ENCODE measurements at regions not wholly inside any gene's neighbourhood (a gene's known extent, or its start where the extent isn't known, plus 50 kb on each side); places are given as distances from the start of the nearest gene placed in this dataset.

DNA sequence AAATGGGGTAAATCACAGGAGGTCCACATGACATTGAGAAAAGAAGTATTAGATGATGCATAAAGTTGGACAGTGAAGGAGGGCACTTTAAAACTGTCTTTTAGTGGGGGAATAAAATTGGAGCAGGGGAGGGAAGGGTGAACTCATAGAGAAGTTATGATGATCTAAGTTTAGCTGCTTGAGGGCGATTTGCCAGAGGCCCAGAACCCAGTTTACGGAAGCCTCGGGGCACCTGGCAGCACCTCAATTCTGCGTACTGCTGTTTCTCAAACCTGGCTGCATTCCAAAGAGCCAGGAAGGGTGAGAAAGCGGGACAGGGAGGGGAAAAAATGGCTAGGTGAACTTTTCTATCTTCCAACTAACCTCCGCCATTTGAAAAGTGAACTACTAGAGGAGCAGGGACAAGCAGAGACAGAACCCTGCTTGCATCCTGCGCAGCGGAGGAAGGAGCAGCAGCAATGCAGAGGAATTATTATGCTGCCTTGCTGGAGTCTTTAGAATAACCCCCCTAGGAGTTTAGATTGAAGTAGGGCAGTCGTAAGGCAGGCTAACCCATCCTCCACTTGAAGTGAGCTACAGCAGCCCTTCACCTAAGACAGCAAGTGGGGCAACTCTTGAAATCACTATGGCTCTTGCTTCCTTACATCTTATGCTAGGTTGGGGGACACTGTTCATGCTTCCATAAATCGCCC is 316.8 kb downstream of the BRINP1 start:
- Histone ChIP-seq H3F3A (ENCODE audit: insufficient read depth, low read depth) (no peaks in the 10 kb centered on the region), H4K20me1 (ENCODE audit: insufficient read depth) (no peaks in the 10 kb centered on the region), H3K36me3 (ENCODE audit: low read depth) (no peaks in the 10 kb centered on the region), H3K4me3 (no peak overlapping the region), H3K27me3 (ENCODE audit: insufficient read depth, low read depth) (no peaks in the 10 kb centered on the region), H3K27ac (no peak overlapping the region), H3K79me2 (ENCODE audit: low read depth) (no peaks in the 10 kb centered on the region), H2AFZ (no peak overlapping the region), H3K4me2 (no peak overlapping the region), H3K9me2 (ENCODE audit: insufficient read depth) (no peaks in the 10 kb centered on the region), H3K4me1 (replicated peaks; ENCODE audit: insufficient read depth) (no peaks in the 10 kb centered on the region), H3K9me3 (ENCODE audit: insufficient read depth, low read depth) (no peaks in the 10 kb centered on the region)
- ChIA-PET POLR2A (ENCODE audit: unreplicated experiment) (no interaction called here), CTCF (no interaction called here)
- intact Hi-C loops (cut with micrococcal nuclease; ENCODE audit: unreplicated experiment): no loop called here
- DNase-seq: peak in 1 of 2 experiments; percentile 0
- no peak for TF ChIP-seq EZH2 (IDR thresholded peaks at IDR 0.05; ENCODE audit: low read depth)
- TF ChIP-seq, protein P1, sequence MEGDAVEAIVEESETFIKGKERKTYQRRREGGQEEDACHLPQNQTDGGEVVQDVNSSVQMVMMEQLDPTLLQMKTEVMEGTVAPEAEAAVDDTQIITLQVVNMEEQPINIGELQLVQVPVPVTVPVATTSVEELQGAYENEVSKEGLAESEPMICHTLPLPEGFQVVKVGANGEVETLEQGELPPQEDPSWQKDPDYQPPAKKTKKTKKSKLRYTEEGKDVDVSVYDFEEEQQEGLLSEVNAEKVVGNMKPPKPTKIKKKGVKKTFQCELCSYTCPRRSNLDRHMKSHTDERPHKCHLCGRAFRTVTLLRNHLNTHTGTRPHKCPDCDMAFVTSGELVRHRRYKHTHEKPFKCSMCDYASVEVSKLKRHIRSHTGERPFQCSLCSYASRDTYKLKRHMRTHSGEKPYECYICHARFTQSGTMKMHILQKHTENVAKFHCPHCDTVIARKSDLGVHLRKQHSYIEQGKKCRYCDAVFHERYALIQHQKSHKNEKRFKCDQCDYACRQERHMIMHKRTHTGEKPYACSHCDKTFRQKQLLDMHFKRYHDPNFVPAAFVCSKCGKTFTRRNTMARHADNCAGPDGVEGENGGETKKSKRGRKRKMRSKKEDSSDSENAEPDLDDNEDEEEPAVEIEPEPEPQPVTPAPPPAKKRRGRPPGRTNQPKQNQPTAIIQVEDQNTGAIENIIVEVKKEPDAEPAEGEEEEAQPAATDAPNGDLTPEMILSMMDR (conservative IDR thresholded peaks at IDR 0.05): no peak
- no TSS peak for BruUV-seq (replicated peaks)

DNA sequence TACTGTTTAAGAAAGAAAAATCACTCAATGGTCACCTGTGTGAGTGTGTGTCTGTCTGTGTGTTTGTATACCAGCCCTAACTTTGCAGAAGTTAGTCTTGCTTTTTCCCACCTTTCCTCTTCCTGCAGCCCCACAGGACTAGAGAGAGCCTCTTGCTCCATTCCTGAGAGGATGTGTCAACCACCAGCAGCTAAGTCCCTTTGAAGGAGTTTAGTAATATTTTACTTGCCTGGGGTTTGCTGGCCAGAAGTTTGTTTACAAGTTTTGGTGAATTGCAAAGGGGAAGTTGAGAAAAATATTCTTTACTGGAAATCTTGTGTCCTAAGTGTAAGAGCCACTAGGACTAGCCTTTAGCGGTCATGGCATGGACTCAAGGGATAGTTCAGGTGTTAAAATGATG is 316.2 kb downstream of the BRINP1 start:
- H3K79me2 ChIP-seq (ENCODE audit: low read depth): no peaks in the 10 kb centered on the region
- no peak for DNase-seq
- no TSS peak for BruUV-seq (replicated peaks)

DNA sequence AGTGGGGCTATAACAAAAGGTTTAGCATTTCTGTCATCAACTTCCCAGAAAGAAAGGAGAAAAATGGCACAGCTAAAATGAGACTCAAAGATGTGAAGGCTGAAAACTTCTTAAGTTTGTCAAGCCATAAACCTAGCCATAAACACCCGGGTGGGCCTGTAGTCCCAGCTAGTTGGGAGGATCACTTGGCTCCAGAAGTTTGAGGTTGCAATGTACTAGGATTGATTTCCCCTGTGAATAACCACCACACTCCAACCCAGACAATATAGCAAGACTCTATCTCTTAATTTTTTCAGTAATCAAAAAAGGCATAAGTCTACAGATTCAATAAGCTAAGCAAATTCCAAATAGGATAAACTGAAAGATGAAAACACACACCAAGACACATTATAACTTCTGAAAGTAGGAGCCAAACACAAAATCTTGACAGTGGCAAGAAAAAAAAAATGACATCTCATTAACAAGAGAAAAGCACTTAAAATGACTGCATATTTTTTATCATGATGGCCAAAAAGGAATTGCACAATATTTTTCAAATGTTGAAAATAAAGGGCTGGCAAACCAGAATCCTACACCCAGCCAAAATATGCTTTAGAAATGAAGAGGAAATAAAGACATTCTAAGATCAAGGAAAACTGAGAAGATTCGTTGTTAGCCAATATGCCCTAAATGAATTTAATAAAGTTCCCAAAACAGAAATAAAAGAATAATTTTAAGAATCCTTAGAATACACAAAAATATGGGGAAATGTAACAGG is 308.4 kb downstream of the BRINP1 start:
- CTCF ChIA-PET: no interaction called here
- POLR2A ChIA-PET (ENCODE audit: unreplicated experiment): no interaction called here

More for the DNA sequence above, 316.2 kb downstream of the BRINP1 start:
- no peaks in the 10 kb centered on the region for H3F3A ChIP-seq (ENCODE audit: insufficient read depth, low read depth)
- POLR2A ChIA-PET (ENCODE audit: unreplicated experiment): no interaction called here
- H3K9me3 ChIP-seq (ENCODE audit: insufficient read depth, low read depth): no peaks in the 10 kb centered on the region
- intact Hi-C loops (cut with micrococcal nuclease; ENCODE audit: unreplicated experiment): no loop called here
- CTCF ChIA-PET: no interaction called here
- no peak overlapping the region for H3K4me2 ChIP-seq
- H4K20me1 ChIP-seq (ENCODE audit: insufficient read depth): no peaks in the 10 kb centered on the region
- H3K27me3 ChIP-seq (ENCODE audit: insufficient read depth, low read depth): no peaks in the 10 kb centered on the region
- H3K4me3 ChIP-seq: no peak overlapping the region
- H3K27ac ChIP-seq: no peak overlapping the region
- TF ChIP-seq, protein P1 (conservative IDR thresholded peaks at IDR 0.05): no peak
- H3K36me3 ChIP-seq (ENCODE audit: low read depth): no peaks in the 10 kb centered on the region
- no peaks in the 10 kb centered on the region for H3K4me1 ChIP-seq (replicated peaks; ENCODE audit: insufficient read depth)
- H3K9me2 ChIP-seq (ENCODE audit: insufficient read depth): no peaks in the 10 kb centered on the region
- no peak overlapping the region for H2AFZ ChIP-seq

More for the DNA sequence above, 308.4 kb downstream of the BRINP1 start:
- H3K27me3 ChIP-seq (ENCODE audit: insufficient read depth, low read depth): no peaks in the 10 kb centered on the region
- intact Hi-C loops (cut with micrococcal nuclease; ENCODE audit: unreplicated experiment): no loop called here
- TF ChIP-seq, protein P1 (conservative IDR thresholded peaks at IDR 0.05): no peak
- no peak for TF ChIP-seq EZH2 (IDR thresholded peaks at IDR 0.05; ENCODE audit: low read depth)
- H3K9me2 ChIP-seq (ENCODE audit: insufficient read depth): no peaks in the 10 kb centered on the region
- H4K20me1 ChIP-seq (ENCODE audit: insufficient read depth): no peaks in the 10 kb centered on the region
- H3K4me1 ChIP-seq (replicated peaks; ENCODE audit: insufficient read depth): no peaks in the 10 kb centered on the region
- no peaks in the 10 kb centered on the region for H3K9me3 ChIP-seq (ENCODE audit: insufficient read depth, low read depth)
- no peak overlapping the region for H3K4me3 ChIP-seq
- H3K4me2 ChIP-seq: no peak overlapping the region
- H3K27ac ChIP-seq: no peak overlapping the region
- no TSS peak for BruUV-seq (replicated peaks)
- no peaks in the 10 kb centered on the region for H3K36me3 ChIP-seq (ENCODE audit: low read depth)
- H3K79me2 ChIP-seq (ENCODE audit: low read depth): no peaks in the 10 kb centered on the region
- no peak for DNase-seq
- H3F3A ChIP-seq (ENCODE audit: insufficient read depth, low read depth): no peaks in the 10 kb centered on the region
- H2AFZ ChIP-seq: no peak overlapping the region
